ENCODE measurements at regions not wholly inside any gene's neighbourhood (a gene's known extent, or its start where the extent isn't known, plus 50 kb on each side); places are given as distances from the start of the nearest gene placed in this dataset.

GRCh38 chr15:31442699-31443111 lies 116.1 kb downstream of the KLF13 start:
- 52 to 64% methylated on average over 3 to 4 of the region's 4 CpGs for WGBS, 2 donors (ENCODE audit: low coverage in 1 of 2)
- in situ Hi-C loops (cut with MboI; ENCODE audit: low pct_ligation_motif_present in 1 of 4, low pct_unique_long_range_greater_than_20kb in 1 of 4, low sequenced_read_pairs in 3 of 4) (loop anchor here in 2 of 4 donors (25.0 kb wide), 1 partner anchor 230 kb away; no protein-coding TSS in a partner anchor), intact Hi-C loops (cut with DNase I; ENCODE audit: low total_unique reads) (no loop called here)
- Histone ChIP-seq H3K9me3 (no peaks in the 10 kb centered on the region), H3K27ac (peak overlapping the region; percentile 65 to 82 (median 74)), H3K27me3 (no peaks in the 10 kb centered on the region), H3K4me3 (no peak overlapping the region), H3K4me1 (peaks cover 4 to 40% (median 21%) of the 10 kb centered on the region in 4 donors), H3K36me3 (no peaks in the 10 kb centered on the region)
- TF ChIP-seq POLR2AphosphoS5 (IDR thresholded peaks at IDR 0.05) (peak in 1 of 3 donors; percentile 38), EP300 (IDR thresholded peaks at IDR 0.05; ENCODE audit: low read depth) (no peak), POLR2A (IDR thresholded peaks at IDR 0.05) (no peak), CTCF (IDR thresholded peaks at IDR 0.05) (no peak)
- no peak for DNase-seq

- in situ Hi-C loops (cut with MboI; ENCODE audit: low pct_ligation_motif_present in 1 of 4, low pct_unique_long_range_greater_than_20kb in 1 of 4, low sequenced_read_pairs in 3 of 4) (loop anchor here in 2 of 4 donors (25.0 kb wide), 1 partner anchor 233 kb away; no protein-coding TSS in a partner anchor), intact Hi-C loops (cut with DNase I; ENCODE audit: low total_unique reads) (no loop called here)
- Histone ChIP-seq H3K4me3 (no peak overlapping the region), H3K36me3 (no peaks in the 10 kb centered on the region), H3K4me1 (peaks cover 4 to 40% (median 21%) of the 10 kb centered on the region in 4 donors), H3K9me3 (no peaks in the 10 kb centered on the region), H3K27ac (peak overlapping the region in 1 of 4 donors; percentile 62), H3K27me3 (no peaks in the 10 kb centered on the region)
- TF ChIP-seq POLR2A (IDR thresholded peaks at IDR 0.05) (no peak), POLR2AphosphoS5 (IDR thresholded peaks at IDR 0.05) (no peak), EP300 (IDR thresholded peaks at IDR 0.05; ENCODE audit: low read depth) (no peak), CTCF (IDR thresholded peaks at IDR 0.05) (no peak)
- WGBS, 2 donors (ENCODE audit: low coverage in 1 of 2): 81 to 86% methylated on average over 2 to 3 of the region's 3 CpGs
- DNase-seq: no peak
Measured at GRCh38 chr15:31444844-31445243, 118.2 kb downstream of the KLF13 start.

GRCh38 chr15:31446546-31446945 lies 119.9 kb downstream of the KLF13 start:
- no peak for TF ChIP-seq POLR2A (IDR thresholded peaks at IDR 0.05)
- no peak for TF ChIP-seq EP300 (IDR thresholded peaks at IDR 0.05; ENCODE audit: low read depth)
- no peak for TF ChIP-seq POLR2AphosphoS5 (IDR thresholded peaks at IDR 0.05)
- no peak for TF ChIP-seq CTCF (IDR thresholded peaks at IDR 0.05)
- Histone ChIP-seq H3K4me1 (peaks cover 0 to 26% (median 9%) of the 10 kb centered on the region in 4 donors), H3K27ac (no peak overlapping the region), H3K36me3 (no peaks in the 10 kb centered on the region), H3K27me3 (no peaks in the 10 kb centered on the region), H3K4me3 (no peak overlapping the region), H3K9me3 (no peaks in the 10 kb centered on the region)
- intact Hi-C loops (cut with DNase I; ENCODE audit: low total_unique reads) (no loop called here), in situ Hi-C loops (cut with MboI; ENCODE audit: low pct_ligation_motif_present in 1 of 4, low pct_unique_long_range_greater_than_20kb in 1 of 4, low sequenced_read_pairs in 3 of 4) (loop anchor here in 2 of 4 donors (25.0 kb wide), 1 partner anchor 234 kb away; no protein-coding TSS in a partner anchor)
- 88 to 100% methylated on average over 4 to 7 of the region's 7 CpGs for WGBS, 2 donors (ENCODE audit: low coverage in 1 of 2)
- DNase-seq: no peak

GRCh38 chr15:31447931-31448634 lies 121.4 kb downstream of the KLF13 start:
- H3K36me3 ChIP-seq: no peaks in the 10 kb centered on the region
- WGBS, 2 donors (ENCODE audit: low coverage in 1 of 2): 69 to 80% methylated on average over 5 to 8 of the region's 8 CpGs
- no peak overlapping the region for H3K27ac ChIP-seq
- peaks cover 0 to 11% (median 0%) of the 10 kb centered on the region in 4 donors for H3K4me1 ChIP-seq
- H3K27me3 ChIP-seq: no peaks in the 10 kb centered on the region
- no peak for DNase-seq
- no peak overlapping the region for H3K4me3 ChIP-seq
- intact Hi-C loops (cut with DNase I; ENCODE audit: low total_unique reads): no loop called here
- in situ Hi-C loops (cut with MboI; ENCODE audit: low pct_ligation_motif_present in 1 of 4, low pct_unique_long_range_greater_than_20kb in 1 of 4, low sequenced_read_pairs in 3 of 4): loop anchor here in 2 of 4 donors (25.0 kb wide), 1 partner anchor 236 kb away; no protein-coding TSS in a partner anchor
- TF ChIP-seq EP300 (IDR thresholded peaks at IDR 0.05; ENCODE audit: low read depth) (no peak), POLR2A (IDR thresholded peaks at IDR 0.05) (no peak)
- H3K9me3 ChIP-seq: no peaks in the 10 kb centered on the region

Measured in transverse colon (tissue), 4 donors.